Keratinocyte (primary cell): ENCODE measurements at regions not wholly inside any gene's neighbourhood (a gene's known extent, or its start where the extent isn't known, plus 50 kb on each side); places are given as distances from the start of the nearest gene placed in this dataset.

Experiments used
- DNase-seq: peaks from one replicate; pipeline ENCODE4 v3.0.0-alpha.2; 2011; ENCODE audit warnings: low read depth, missing footprints, low spot score
- FAIRE-seq: peaks from 2 replicates; lab custom pipeline; 2011; peaks lifted over from hg19 to GRCh38; lab: Jason Lieb, UNC
- H2AFZ ChIP-seq: 2 replicates; pipeline ENCODE4 v1.6.0; 2012; ENCODE audit warnings: low read length, control low read depth, inconsistent platforms; ENCODE audit not compliant: control insufficient read depth
- H3K27ac ChIP-seq: 2 replicates; pipeline ENCODE4 v1.5.1; 2011; ENCODE audit warnings: low read length; ENCODE audit not compliant: control insufficient read depth, insufficient read depth
- H3K27me3 ChIP-seq: 3 replicates; pipeline ENCODE4 v1.6.0; 2011; ENCODE audit warnings: low read length; ENCODE audit not compliant: control insufficient read depth, insufficient read depth; ENCODE audit errors: extremely low read depth
- H3K36me3 ChIP-seq, 2 experiments: 2 replicates in 1 of 2; 3 replicates in 1 of 2; pipeline ENCODE4 v1.5.1; 2011; ENCODE audit warnings: low read length in 2 of 2, mild to moderate bottlenecking in 1 of 2; ENCODE audit not compliant: control insufficient read depth in 2 of 2, insufficient read depth in 2 of 2; ENCODE audit errors: extremely low read depth in 1 of 2
- H3K4me1 ChIP-seq: 3 replicates; pipeline ENCODE4 v1.5.1; 2011; ENCODE audit warnings: low read length; ENCODE audit not compliant: control insufficient read depth, insufficient read depth; ENCODE audit errors: extremely low read depth
- H3K4me2 ChIP-seq: 3 replicates; pipeline ENCODE4 v1.6.0; 2011; ENCODE audit warnings: low read depth, low read length; ENCODE audit not compliant: control insufficient read depth, insufficient read depth; ENCODE audit errors: extremely low read depth
- H3K4me3 ChIP-seq, 3 experiments: fragments of 200-600 bp in 1 of 3; sonication (generic) in 1 of 3; 2 replicates in 2 of 3; 3 replicates in 1 of 3; pipeline ENCODE4 v1.5.1; 2011 to 2016; ENCODE audit warnings: low read length in 3 of 3, mild to moderate bottlenecking in 3 of 3, control low read depth in 2 of 3, inconsistent platforms in 1 of 3, low read depth in 1 of 3, mixed read lengths in 1 of 3, mixed run types in 1 of 3, moderate library complexity in 1 of 3; ENCODE audit not compliant: control insufficient read depth in 2 of 3, insufficient read depth in 2 of 3; ENCODE audit errors: extremely low read depth in 1 of 3
- H3K79me2 ChIP-seq: 2 replicates; pipeline ENCODE4 v1.6.0; 2012; ENCODE audit warnings: low read length; ENCODE audit not compliant: control insufficient read depth, insufficient read depth
- H3K9ac ChIP-seq: 3 replicates; pipeline ENCODE4 v1.6.0; 2011; ENCODE audit warnings: low read length; ENCODE audit not compliant: control insufficient read depth, insufficient read depth; ENCODE audit errors: extremely low read depth
- H3K9me1 ChIP-seq: 3 replicates; pipeline ENCODE4 v1.6.0; 2011; ENCODE audit warnings: low read length; ENCODE audit not compliant: control insufficient read depth, insufficient read depth; ENCODE audit errors: extremely low read depth
- H3K9me3 ChIP-seq: 2 replicates; pipeline ENCODE4 v1.5.1; 2012; ENCODE audit warnings: low read depth, low read length; ENCODE audit not compliant: control insufficient read depth
- H4K20me1 ChIP-seq: 3 replicates; pipeline ENCODE4 v1.6.0; 2011; ENCODE audit warnings: low read length; ENCODE audit not compliant: control insufficient read depth, insufficient read depth; ENCODE audit errors: extremely low read depth
- EZH2 ChIP-seq: IDR thresholded peaks from one replicate; pipeline ENCODE4 v1.6.1; 2012; ENCODE audit warnings: inconsistent platforms, mild to moderate bottlenecking, low read length, moderate library complexity
- dilution Hi-C: fragments of 300-500 bp; cut with MboI; formaldehyde crosslinking; loops from one replicate; pipeline ENCODE4 v1.7.0; 2020; ENCODE audit warnings: low sequenced_read_pairs; ENCODE audit not compliant: extremely low pct_ligation_motif_present
- TF ChIP-seq, protein P1 (sequence below), 3 experiments: IDR thresholded peaks in 1 of 3; conservative IDR thresholded peaks in 1 of 3; optimal IDR thresholded peaks in 1 of 3; 2 replicates in 2 of 3; 3 replicates in 1 of 3; pipeline versions ENCODE3 to v1.5.1; 2011; ENCODE audit warnings: low read length in 3 of 3, mild to moderate bottlenecking in 3 of 3, moderate library complexity in 2 of 3, control low read depth in 1 of 3, inconsistent platforms in 1 of 3; ENCODE audit not compliant: insufficient read depth in 2 of 3; ENCODE audit errors: extremely low read depth in 1 of 3

DNA sequence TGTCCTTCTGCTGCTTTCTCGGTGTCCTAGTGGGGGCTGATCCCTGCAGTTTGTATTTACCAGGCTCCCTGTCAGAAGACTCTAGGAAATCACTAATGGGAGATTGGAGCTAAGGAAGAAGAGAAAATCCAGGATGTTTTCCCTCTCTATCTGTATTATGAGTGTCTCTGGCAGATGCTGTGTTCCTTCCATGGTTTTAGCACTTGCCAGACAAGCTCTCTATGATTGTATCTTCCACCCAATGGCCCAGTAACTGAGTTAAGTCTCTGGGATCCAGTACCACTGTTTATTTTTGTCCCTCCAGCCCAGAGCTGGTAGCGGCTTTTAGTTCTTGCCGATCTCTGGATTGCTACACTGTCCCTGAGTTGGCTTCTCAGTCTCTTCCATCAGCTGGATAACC lies 494.8 kb upstream of the SLC39A10 start:
- H3K4me3 ChIP-seq, result no peak overlapping the region
- H2AFZ ChIP-seq, result no peak overlapping the region
- H4K20me1 ChIP-seq, result no peaks in the 10 kb centered on the region
- H3K9ac ChIP-seq, result no peak overlapping the region
- no peaks in the 10 kb centered on the region for H3K9me1 ChIP-seq
- DNase-seq, result no peak
- no peak for FAIRE-seq
- no peaks in the 10 kb centered on the region for H3K27me3 ChIP-seq
- H3K4me2 ChIP-seq, result no peak overlapping the region
- no peaks in the 10 kb centered on the region for H3K79me2 ChIP-seq
- H3K9me3 ChIP-seq, result no peaks in the 10 kb centered on the region
- no peaks in the 10 kb centered on the region for H3K4me1 ChIP-seq
- TF ChIP-seq EZH2, result no peak
- TF ChIP-seq, protein P1, sequence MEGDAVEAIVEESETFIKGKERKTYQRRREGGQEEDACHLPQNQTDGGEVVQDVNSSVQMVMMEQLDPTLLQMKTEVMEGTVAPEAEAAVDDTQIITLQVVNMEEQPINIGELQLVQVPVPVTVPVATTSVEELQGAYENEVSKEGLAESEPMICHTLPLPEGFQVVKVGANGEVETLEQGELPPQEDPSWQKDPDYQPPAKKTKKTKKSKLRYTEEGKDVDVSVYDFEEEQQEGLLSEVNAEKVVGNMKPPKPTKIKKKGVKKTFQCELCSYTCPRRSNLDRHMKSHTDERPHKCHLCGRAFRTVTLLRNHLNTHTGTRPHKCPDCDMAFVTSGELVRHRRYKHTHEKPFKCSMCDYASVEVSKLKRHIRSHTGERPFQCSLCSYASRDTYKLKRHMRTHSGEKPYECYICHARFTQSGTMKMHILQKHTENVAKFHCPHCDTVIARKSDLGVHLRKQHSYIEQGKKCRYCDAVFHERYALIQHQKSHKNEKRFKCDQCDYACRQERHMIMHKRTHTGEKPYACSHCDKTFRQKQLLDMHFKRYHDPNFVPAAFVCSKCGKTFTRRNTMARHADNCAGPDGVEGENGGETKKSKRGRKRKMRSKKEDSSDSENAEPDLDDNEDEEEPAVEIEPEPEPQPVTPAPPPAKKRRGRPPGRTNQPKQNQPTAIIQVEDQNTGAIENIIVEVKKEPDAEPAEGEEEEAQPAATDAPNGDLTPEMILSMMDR (optimal IDR thresholded peaks at IDR 0.05 in 1 of 3, IDR thresholded peaks at IDR 0.05 in 1 of 3, conservative IDR thresholded peaks at IDR 0.05 in 1 of 3; ENCODE audit: extremely low read depth in 1 of 3, insufficient read depth in 2 of 3, low read length in 3 of 3), result no peak
- dilution Hi-C loops, result no loop called here
- no peak overlapping the region for H3K27ac ChIP-seq
- H3K36me3 ChIP-seq, result no peaks in the 10 kb centered on the region

DNA sequence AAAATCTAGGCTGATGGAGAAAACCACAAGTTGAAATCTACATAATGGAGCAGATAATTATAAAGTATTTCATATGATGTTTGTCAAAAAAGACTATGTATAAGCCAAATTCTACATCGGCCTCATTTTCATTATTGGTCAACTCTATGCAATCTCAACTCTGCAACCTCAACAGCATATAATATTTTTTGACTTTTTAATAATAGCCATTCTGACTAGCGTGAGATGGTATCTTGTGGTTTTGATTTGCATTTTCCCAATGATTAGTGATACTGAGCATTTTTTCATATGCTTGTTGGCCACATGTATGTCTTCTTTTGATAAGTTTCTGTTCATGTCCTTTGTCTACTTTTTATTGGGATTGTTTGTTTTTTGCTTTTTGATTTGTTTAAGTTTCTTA lies 496.1 kb upstream of the SLC39A10 start:
- Histone ChIP-seq H3K4me2 (no peak overlapping the region), H4K20me1 (no peaks in the 10 kb centered on the region), H2AFZ (no peak overlapping the region), H3K4me1 (no peaks in the 10 kb centered on the region), H3K9me1 (no peaks in the 10 kb centered on the region), H3K9ac (no peak overlapping the region), H3K36me3 (no peaks in the 10 kb centered on the region), H3K27ac (no peak overlapping the region), H3K79me2 (no peaks in the 10 kb centered on the region), H3K4me3 (no peak overlapping the region), H3K9me3 (no peaks in the 10 kb centered on the region), H3K27me3 (no peaks in the 10 kb centered on the region)
- TF ChIP-seq EZH2, result no peak
- TF ChIP-seq, protein P1 (optimal IDR thresholded peaks at IDR 0.05 in 1 of 3, IDR thresholded peaks at IDR 0.05 in 1 of 3, conservative IDR thresholded peaks at IDR 0.05 in 1 of 3; ENCODE audit: extremely low read depth in 1 of 3, insufficient read depth in 2 of 3, low read length in 3 of 3), result no peak
- FAIRE-seq (no peak), DNase-seq (no peak)
- dilution Hi-C loops, result no loop called here
